Naive thymus-derived CD8-positive, alpha-beta T cell (primary cell): ENCODE measurements at regions not wholly inside any gene's neighbourhood (a gene's known extent, or its start where the extent isn't known, plus 50 kb on each side); places are given as distances from the start of the nearest gene placed in this dataset.

Experiments used
- ATAC-seq, 2 donors: fragments of 150-1000 bp; cut with Tn5 transposase in 1 of 2; sonication (Bioruptor Pico), chemical (Tn5 transposase) in 1 of 2; 1 replicate in 1 of 2; 2 replicates in 1 of 2; pipeline ENCODE4 v1.10.0; 2021; ENCODE audit warnings: mild to moderate bottlenecking in 2 of 2, moderate library complexity in 2 of 2
- POLR2A ChIA-PET: fragments of 350-600 bp; sonication (Branson Sonifier 250); formaldehyde crosslinking; loops from one replicate; lab custom pipeline; 2021; ENCODE audit warnings: antibody characterized with exemption; lab: Charles Lee
- DNase-seq, 10 donors: peaks; one replicate each; pipeline versions ENCODE4 v3.0.0 to v3.0.0-alpha.2; 2020 to 2022
- H3K27ac Mint-ChIP-seq, 10 donors: one replicate each; pipeline ENCODE4 v1.8.0; 2020 to 2022; ENCODE audit warnings: mild to moderate bottlenecking in 10 of 10, mixed read lengths in 10 of 10, moderate library complexity in 4 of 10, inconsistent platforms in 1 of 10
- H3K27me3 Mint-ChIP-seq, 5 donors: one replicate each; pipeline ENCODE4 v1.8.0; 2021 to 2022; ENCODE audit warnings: mixed read lengths in 5 of 5
- H3K36me3 Mint-ChIP-seq, 3 donors: one replicate each; pipeline ENCODE4 v1.8.0; 2020 to 2022; ENCODE audit warnings: mixed read lengths in 3 of 3, mild to moderate bottlenecking in 2 of 3, inconsistent platforms in 1 of 3
- H3K4me1 Mint-ChIP-seq, 4 donors: one replicate each; pipeline ENCODE4 v1.8.0; 2021 to 2022; ENCODE audit warnings: mixed read lengths in 4 of 4
- H3K4me3 Mint-ChIP-seq, 10 donors: one replicate each; pipeline ENCODE4 v1.8.0; 2020 to 2022; ENCODE audit warnings: mild to moderate bottlenecking in 10 of 10, mixed read lengths in 10 of 10, moderate library complexity in 6 of 10, inconsistent platforms in 1 of 10
- H3K9me3 Mint-ChIP-seq, 9 donors: one replicate each; pipeline ENCODE4 v1.8.0; 2020 to 2022; ENCODE audit warnings: mixed read lengths in 9 of 9, mild to moderate bottlenecking in 3 of 9, inconsistent platforms in 1 of 9, moderate library complexity in 1 of 9

DNA sequence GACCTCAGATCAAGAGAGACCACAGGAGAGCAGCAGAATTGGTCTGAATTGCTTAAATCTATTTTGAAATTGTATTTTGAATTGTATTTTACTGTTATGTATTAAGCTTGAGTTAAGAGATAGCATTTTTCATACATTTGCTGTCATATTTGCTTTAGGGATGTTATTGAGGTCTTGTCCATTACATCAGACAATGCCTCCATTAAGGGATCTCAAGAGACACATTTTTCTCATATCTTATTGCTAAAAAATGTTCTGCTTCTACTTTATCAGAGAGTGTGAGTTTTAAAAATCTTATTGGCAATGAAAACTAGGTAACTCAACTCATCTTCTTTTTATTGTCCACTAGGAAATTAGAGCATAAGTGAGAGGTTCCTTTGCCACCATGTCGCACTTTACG is 66.8 kb upstream of the CTAGE1 start:
- POLR2A ChIA-PET, result no interaction called here
- Mint-ChIP-seq H3K27me3 (peaks cover 0 to 9% (median 5%) of the 10 kb centered on the region in 5 donors), H3K36me3 (no peaks in the 10 kb centered on the region), H3K4me3 (no peak overlapping the region), H3K9me3 (peaks cover 0 to 4% (median 0%) of the 10 kb centered on the region in 9 donors), H3K27ac (no peak overlapping the region), H3K4me1 (no peaks in the 10 kb centered on the region)
- ATAC-seq (no peak), DNase-seq (no peak)

DNA sequence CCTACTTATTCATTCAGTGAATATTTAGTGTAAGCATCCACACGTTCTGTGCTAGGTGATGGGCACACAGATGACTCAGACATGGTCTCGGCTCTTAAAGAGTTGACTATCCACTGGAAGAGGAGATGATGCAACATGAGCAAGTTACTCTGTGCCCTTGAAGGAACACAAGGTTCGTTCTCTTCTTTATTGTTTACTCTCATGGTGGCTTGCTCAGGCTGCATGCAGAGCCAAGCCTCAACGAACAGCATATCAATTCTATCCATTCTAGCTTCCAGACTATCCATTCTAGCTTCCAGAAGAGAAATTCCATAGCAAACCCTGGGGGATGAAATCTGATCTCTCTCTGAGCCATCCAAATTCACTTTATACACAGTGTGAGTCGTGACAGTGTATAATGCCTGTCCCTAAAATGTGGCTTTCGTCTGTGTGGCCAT is 68.1 kb upstream of the CTAGE1 start:
- Mint-ChIP-seq H3K27me3 (peaks cover 0 to 12% (median 8%) of the 10 kb centered on the region in 5 donors), H3K27ac (no peak overlapping the region), H3K4me1 (no peaks in the 10 kb centered on the region), H3K4me3 (no peak overlapping the region), H3K9me3 (peaks cover 0 to 4% (median 0%) of the 10 kb centered on the region in 9 donors), H3K36me3 (no peaks in the 10 kb centered on the region)
- POLR2A ChIA-PET, result no interaction called here
- ATAC-seq (no peak), DNase-seq (no peak)

DNA sequence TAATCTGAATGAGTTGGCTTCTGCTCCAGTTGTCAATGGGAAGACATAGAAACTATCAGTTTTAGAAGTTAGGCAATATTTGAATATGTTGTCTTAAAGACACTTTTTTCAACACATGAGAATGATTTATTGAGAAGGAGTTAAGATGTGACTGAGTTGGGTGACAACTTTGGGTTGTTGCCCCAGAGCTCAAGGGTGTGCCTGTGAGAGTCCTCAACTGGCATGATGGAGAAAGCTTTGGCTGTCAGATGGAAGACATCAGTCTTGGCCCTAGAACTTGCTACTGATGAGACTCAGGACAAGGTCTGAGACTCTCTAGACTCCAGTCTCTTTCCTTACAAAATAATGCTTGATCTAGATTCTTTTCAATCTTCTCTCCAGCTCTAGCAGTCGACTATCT is 69.0 kb upstream of the CTAGE1 start:
- H3K9me3 Mint-ChIP-seq, result peaks cover 0 to 4% (median 0%) of the 10 kb centered on the region in 9 donors
- H3K27me3 Mint-ChIP-seq, result peaks cover 4 to 14% (median 8%) of the 10 kb centered on the region in 5 donors
- H3K27ac Mint-ChIP-seq, result no peak overlapping the region
- H3K4me1 Mint-ChIP-seq, result no peaks in the 10 kb centered on the region
- no peaks in the 10 kb centered on the region for H3K36me3 Mint-ChIP-seq
- ATAC-seq (no peak), DNase-seq (no peak)
- H3K4me3 Mint-ChIP-seq, result no peak overlapping the region
- POLR2A ChIA-PET, result no interaction called here

DNA sequence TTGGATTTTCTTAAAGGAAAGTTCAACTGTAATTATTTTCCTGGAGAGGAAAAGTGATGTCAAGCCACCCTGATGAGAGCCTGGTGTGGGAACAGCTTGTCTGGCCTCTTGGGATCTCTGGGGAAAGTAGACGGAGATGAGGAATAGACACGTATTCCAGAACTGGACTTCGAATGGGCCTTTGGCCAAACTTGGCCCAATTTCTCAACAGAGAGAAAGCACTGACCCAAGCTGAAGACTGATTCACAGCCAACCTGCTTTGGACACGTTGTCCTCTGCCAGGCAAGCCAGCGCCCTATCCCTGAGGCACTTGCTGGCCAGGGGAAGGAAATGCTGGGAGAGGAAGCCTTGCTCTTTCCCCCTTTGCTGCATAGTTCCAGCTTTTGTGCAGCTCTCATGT is 70.8 kb upstream of the CTAGE1 start:
- Mint-ChIP-seq H3K4me1 (no peaks in the 10 kb centered on the region), H3K9me3 (peaks cover 0 to 4% (median 0%) of the 10 kb centered on the region in 9 donors), H3K27me3 (peaks cover 5 to 14% (median 8%) of the 10 kb centered on the region in 5 donors), H3K36me3 (peaks cover 0 to 2% (median 0%) of the 10 kb centered on the region in 3 donors), H3K4me3 (no peak overlapping the region), H3K27ac (no peak overlapping the region)
- POLR2A ChIA-PET, result no interaction called here
- DNase-seq (no peak), ATAC-seq (no peak)

DNA sequence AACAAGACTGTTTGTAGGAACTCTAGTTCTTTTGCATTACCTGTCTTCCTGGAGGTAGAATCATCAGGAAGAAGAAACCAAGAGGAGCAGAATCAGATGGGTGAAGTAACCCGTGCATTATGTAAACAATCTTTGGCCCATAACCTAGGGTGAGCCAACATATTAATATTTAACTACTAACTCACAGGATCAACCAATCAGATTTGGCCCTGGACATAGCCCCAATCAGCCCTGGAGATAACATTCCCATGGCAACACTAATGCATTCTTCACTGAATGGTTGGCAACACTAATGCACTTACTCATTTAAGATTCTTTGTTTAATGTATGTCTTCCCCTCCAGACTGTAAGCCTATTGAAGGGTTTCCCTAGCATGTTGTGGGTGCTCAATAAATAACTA is 72.0 kb upstream of the CTAGE1 start:
- Mint-ChIP-seq H3K4me1 (no peaks in the 10 kb centered on the region), H3K27ac (no peak overlapping the region), H3K4me3 (no peak overlapping the region), H3K9me3 (peaks cover 0 to 4% (median 0%) of the 10 kb centered on the region in 9 donors), H3K27me3 (peaks cover 6 to 17% (median 8%) of the 10 kb centered on the region in 5 donors), H3K36me3 (peaks cover 0 to 2% (median 0%) of the 10 kb centered on the region in 3 donors)
- ATAC-seq (no peak), DNase-seq (no peak)
- POLR2A ChIA-PET, result no interaction called here

DNA sequence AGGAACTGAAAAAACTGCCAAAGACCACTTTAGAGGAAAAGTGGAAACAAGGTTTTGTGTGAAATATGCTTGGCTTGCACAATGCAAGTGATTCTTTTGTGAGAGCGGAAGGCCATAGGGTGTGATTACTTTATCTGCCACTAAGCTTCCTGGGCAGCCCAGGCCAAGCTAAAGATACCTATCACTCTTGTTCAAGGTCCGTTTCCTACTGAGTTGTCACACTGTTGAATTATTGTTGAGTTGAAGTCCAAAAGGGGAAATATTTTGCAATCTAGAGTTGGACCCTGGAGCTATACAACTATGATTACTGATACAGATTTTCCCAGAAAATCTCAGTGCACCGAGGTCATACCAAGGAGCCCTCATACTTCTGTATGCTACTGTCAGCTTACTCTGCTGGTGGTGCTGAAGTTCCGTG is 72.7 kb upstream of the CTAGE1 start:
- POLR2A ChIA-PET, result no interaction called here
- Mint-ChIP-seq H3K4me1 (no peaks in the 10 kb centered on the region), H3K4me3 (no peak overlapping the region), H3K27me3 (peaks cover 6 to 19% (median 8%) of the 10 kb centered on the region in 5 donors), H3K9me3 (peaks cover 0 to 4% (median 0%) of the 10 kb centered on the region in 9 donors), H3K27ac (no peak overlapping the region), H3K36me3 (peaks cover 0 to 2% (median 0%) of the 10 kb centered on the region in 3 donors)
- no peak for DNase-seq
- no peak for ATAC-seq

DNA sequence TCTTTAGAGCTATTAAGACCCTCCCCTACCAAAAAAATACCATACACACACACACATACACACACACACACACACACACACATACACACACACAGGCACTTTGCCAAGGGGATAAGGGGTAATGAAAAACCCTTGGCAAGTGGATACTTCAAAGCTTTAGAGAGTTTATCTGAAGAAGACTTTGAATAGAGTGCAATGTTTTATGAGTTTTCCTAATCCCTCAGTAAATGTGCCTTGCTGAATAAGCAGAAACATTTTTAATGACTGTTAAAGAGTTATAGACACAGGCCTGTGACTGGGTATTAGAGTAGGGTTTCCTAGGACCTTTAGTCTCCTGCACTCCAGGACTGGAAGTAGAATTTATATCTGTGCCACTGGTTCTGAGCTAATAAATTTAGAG is 75.5 kb upstream of the CTAGE1 start:
- H3K27me3 Mint-ChIP-seq, result peaks cover 8 to 21% (median 9%) of the 10 kb centered on the region in 5 donors
- H3K9me3 Mint-ChIP-seq, result peaks cover 6 to 21% (median 9%) of the 10 kb centered on the region in 9 donors
- POLR2A ChIA-PET, result no interaction called here
- H3K4me3 Mint-ChIP-seq, result no peak overlapping the region
- DNase-seq (no peak), ATAC-seq (no peak)
- no peaks in the 10 kb centered on the region for H3K4me1 Mint-ChIP-seq
- no peak overlapping the region for H3K27ac Mint-ChIP-seq
- H3K36me3 Mint-ChIP-seq, result peaks cover 0 to 6% (median 0%) of the 10 kb centered on the region in 3 donors

DNA sequence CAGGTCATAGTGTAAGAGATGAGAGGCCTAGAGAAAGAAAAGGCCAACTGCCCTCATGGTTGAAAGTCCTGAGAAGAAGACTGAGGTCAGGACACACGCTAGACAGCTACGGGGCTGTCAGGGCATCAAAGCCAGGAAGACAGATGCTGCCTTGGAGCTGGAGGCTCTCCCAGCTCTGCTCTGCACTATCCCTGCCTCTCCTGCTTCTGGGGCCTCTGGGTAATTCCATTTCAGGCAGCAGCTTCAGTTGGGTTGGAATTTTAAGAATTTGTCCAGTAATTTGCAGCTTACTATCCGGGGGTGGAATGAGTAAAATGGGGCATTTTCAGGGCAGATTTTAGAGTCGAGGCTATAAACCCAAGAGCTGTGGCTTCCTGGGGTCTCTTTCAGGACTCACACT is 76.2 kb upstream of the CTAGE1 start:
- ATAC-seq (no peak), DNase-seq (no peak)
- Mint-ChIP-seq H3K4me3 (no peak overlapping the region), H3K9me3 (peaks cover 6 to 24% (median 9%) of the 10 kb centered on the region in 9 donors), H3K27ac (no peak overlapping the region), H3K36me3 (peaks cover 0 to 6% (median 0%) of the 10 kb centered on the region in 3 donors), H3K27me3 (peaks cover 4 to 15% (median 9%) of the 10 kb centered on the region in 5 donors), H3K4me1 (no peaks in the 10 kb centered on the region)
- POLR2A ChIA-PET, result no interaction called here

DNA sequence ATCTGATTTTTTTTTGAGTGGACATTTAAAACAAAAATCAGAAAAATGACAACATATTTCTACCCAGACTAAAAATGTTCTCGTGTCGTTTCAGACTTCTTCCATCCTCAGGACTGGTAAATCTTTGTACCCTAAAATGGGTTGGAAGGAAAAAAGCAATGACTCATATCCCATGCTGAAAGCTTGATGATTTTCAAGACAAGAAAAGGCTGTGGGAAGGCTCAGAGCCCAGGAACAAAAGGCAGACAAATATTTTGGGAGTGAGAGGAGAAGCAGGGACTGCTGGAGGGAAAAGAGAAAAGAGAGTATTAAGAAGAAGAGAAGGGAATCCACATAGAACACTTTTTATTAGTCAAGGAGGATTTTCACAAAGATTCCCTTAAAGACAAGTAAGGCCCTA is 77.1 kb upstream of the CTAGE1 start:
- Mint-ChIP-seq H3K27me3 (peaks cover 0 to 12% (median 8%) of the 10 kb centered on the region in 5 donors), H3K27ac (no peak overlapping the region), H3K4me1 (no peaks in the 10 kb centered on the region), H3K36me3 (peaks cover 0 to 6% (median 0%) of the 10 kb centered on the region in 3 donors), H3K9me3 (peaks cover 6 to 27% (median 9%) of the 10 kb centered on the region in 9 donors), H3K4me3 (no peak overlapping the region)
- DNase-seq, result no peak
- POLR2A ChIA-PET, result no interaction called here
- ATAC-seq, result no peak

DNA sequence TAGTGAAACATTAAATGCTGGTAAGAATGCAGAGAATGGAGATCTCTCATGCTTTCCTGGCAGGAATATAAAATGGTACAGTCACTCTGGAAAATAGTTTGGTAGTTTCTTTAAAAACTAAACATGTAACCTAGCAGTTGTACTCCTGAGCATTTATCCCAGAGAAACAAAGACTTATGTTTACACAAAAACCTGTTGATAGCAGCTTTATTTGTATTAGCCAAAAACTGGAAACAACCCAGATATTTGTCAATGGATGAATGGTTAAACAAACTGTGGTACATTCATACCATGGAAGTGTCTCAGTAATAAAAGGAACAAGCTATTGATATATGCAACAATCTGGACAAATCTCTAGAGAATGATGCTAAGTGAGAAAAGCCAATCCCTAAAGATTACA is 81.7 kb upstream of the CTAGE1 start:
- peaks cover 0 to 6% (median 4%) of the 10 kb centered on the region in 5 donors for H3K27me3 Mint-ChIP-seq
- no peak overlapping the region for H3K4me3 Mint-ChIP-seq
- no peak for DNase-seq
- peaks cover 5 to 26% (median 11%) of the 10 kb centered on the region in 9 donors for H3K9me3 Mint-ChIP-seq
- POLR2A ChIA-PET, result no interaction called here
- no peaks in the 10 kb centered on the region for H3K4me1 Mint-ChIP-seq
- no peak overlapping the region for H3K27ac Mint-ChIP-seq
- ATAC-seq, result no peak
- H3K36me3 Mint-ChIP-seq, result peaks cover 0 to 4% (median 0%) of the 10 kb centered on the region in 3 donors

DNA sequence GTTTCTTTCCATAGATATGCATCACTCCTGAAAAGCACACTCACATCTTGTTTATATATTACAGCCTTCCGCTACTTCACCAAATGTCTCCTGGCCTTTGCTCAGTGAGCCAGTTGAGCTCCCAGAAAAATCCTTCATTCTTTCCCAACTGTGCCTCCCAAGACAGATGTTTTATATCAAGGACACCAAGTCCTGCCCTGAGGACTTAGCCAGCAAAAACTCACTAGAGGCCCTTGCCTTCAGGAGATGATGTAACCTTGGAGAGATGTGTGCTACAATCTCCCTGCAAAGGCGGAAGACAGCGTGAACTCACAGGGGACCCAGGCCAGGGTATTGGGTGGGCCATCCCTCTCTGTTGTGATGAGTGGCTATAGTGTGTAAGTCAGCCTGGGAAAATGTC is 86.1 kb upstream of the CTAGE1 start:
- no peak for DNase-seq
- peaks cover 0 to 9% (median 2%) of the 10 kb centered on the region in 9 donors for H3K9me3 Mint-ChIP-seq
- no peak for ATAC-seq
- no peaks in the 10 kb centered on the region for H3K36me3 Mint-ChIP-seq
- H3K4me1 Mint-ChIP-seq, result no peaks in the 10 kb centered on the region
- H3K4me3 Mint-ChIP-seq, result no peak overlapping the region
- peak overlapping the region in 1 of 10 donors; percentile 43 for H3K27ac Mint-ChIP-seq
- peaks cover 0 to 2% (median 0%) of the 10 kb centered on the region in 5 donors for H3K27me3 Mint-ChIP-seq
- POLR2A ChIA-PET, result no interaction called here

DNA sequence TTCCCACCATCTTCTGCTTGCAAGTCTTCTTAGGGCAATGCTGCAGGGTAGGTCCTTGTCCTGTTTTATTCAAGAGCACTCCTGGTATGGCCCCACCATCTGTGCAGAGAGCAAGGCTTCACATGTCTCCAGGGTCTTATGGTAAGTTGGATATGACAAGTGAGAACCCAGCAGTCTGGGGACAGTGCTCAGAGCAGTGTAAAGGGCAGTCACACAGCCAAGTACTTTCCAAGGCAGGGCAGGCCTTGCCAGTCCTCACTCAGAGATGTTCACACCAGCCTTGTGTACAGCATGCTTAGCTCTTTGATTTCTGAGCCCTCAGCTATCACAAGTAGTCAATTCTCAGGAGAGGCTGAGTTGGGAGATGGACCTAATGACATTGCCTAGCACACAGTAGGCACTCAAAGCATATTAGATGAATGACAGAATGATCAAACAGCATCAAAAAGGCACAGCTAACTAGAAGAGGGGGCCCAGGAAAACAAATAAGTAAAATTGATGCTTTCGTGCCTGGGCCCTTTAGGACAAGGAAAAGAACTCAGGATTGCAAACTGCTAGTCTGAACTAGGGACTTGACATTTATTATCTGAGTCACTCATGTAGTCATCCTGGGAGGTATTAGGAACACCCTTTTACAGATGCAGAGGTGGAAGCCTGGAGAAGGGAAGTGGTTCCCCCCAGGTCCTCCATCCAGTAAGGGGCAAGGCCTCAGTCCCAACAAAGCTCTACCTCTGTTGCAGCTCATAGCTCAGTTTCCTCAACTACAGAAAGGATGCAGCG is 86.7 kb upstream of the CTAGE1 start:
- H3K4me3 Mint-ChIP-seq, result no peak overlapping the region
- H3K4me1 Mint-ChIP-seq, result no peaks in the 10 kb centered on the region
- peaks cover 0 to 9% (median 0%) of the 10 kb centered on the region in 9 donors for H3K9me3 Mint-ChIP-seq
- ATAC-seq (no peak), DNase-seq (no peak)
- POLR2A ChIA-PET, result no interaction called here
- H3K36me3 Mint-ChIP-seq, result no peaks in the 10 kb centered on the region
- no peak overlapping the region for H3K27ac Mint-ChIP-seq
- peaks cover 0 to 2% (median 0%) of the 10 kb centered on the region in 5 donors for H3K27me3 Mint-ChIP-seq

DNA sequence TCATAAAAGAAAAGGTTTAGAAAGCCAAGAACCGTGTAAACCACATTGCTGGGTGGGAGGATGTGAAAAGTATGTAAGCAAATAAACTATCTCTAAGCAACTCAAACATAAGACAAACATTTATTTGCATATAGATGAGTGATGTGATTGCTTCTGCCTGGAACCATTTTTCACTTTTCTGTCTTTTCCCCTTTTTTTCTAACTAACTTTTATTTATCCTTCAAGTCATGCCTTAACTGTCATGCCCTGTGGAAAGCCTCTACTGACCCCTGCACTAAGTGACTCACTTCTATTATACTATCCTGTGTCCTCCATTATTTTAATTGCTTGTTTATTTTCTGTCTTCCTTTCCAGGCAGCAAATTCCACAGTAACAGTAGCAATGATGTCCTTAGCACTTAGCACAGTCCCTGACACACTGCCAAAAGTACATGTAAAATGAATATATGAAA is 87.5 kb upstream of the CTAGE1 start:
- Mint-ChIP-seq H3K27ac (no peak overlapping the region), H3K27me3 (peaks cover 0 to 2% (median 0%) of the 10 kb centered on the region in 5 donors), H3K4me3 (no peak overlapping the region), H3K9me3 (peaks cover 0 to 9% (median 0%) of the 10 kb centered on the region in 9 donors), H3K36me3 (no peaks in the 10 kb centered on the region), H3K4me1 (no peaks in the 10 kb centered on the region)
- DNase-seq (no peak), ATAC-seq (no peak)
- POLR2A ChIA-PET, result no interaction called here
